ENCODE measurements at regions not wholly inside any gene's neighbourhood (a gene's known extent, or its start where the extent isn't known, plus 50 kb on each side); places are given as distances from the start of the nearest gene placed in this dataset.

- CTCF ChIA-PET: no interaction called here
- no peak overlapping the region for H3K4me3 Mint-ChIP-seq
- no peaks in the 10 kb centered on the region for H3K9me3 Mint-ChIP-seq
- no peak for DNase-seq
- H3K27ac Mint-ChIP-seq: no peak overlapping the region
- H3K27me3 Mint-ChIP-seq: no peaks in the 10 kb centered on the region
- no peaks in the 10 kb centered on the region for H3K36me3 Mint-ChIP-seq
- peaks cover 5% of the 10 kb centered on the region for H3K4me1 Mint-ChIP-seq
Observed at GRCh38 chr2:221314786-221315185, 257.3 kb downstream of the EPHA4 start.

GRCh38 chr2:221318376-221319130 is 253.6 kb downstream of the EPHA4 start:
- no peak for DNase-seq
- CTCF ChIA-PET: no interaction called here
- Mint-ChIP-seq H3K9me3 (no peaks in the 10 kb centered on the region), H3K4me3 (no peak overlapping the region), H3K36me3 (no peaks in the 10 kb centered on the region), H3K27me3 (no peaks in the 10 kb centered on the region), H3K27ac (no peak overlapping the region), H3K4me1 (no peaks in the 10 kb centered on the region)

- H3K36me3 Mint-ChIP-seq: no peaks in the 10 kb centered on the region
- H3K4me1 Mint-ChIP-seq: no peaks in the 10 kb centered on the region
- CTCF ChIA-PET: no interaction called here
- no peaks in the 10 kb centered on the region for H3K27me3 Mint-ChIP-seq
- no peak overlapping the region for H3K4me3 Mint-ChIP-seq
- no peak for DNase-seq
- H3K27ac Mint-ChIP-seq: no peak overlapping the region
- no peaks in the 10 kb centered on the region for H3K9me3 Mint-ChIP-seq
Observed at GRCh38 chr2:221322741-221323140, 249.4 kb downstream of the EPHA4 start.

- Mint-ChIP-seq H3K36me3 (no peaks in the 10 kb centered on the region), H3K27me3 (no peaks in the 10 kb centered on the region), H3K4me1 (no peaks in the 10 kb centered on the region), H3K4me3 (no peak overlapping the region), H3K27ac (no peak overlapping the region), H3K9me3 (no peaks in the 10 kb centered on the region)
- CTCF ChIA-PET: no interaction called here
- no peak for DNase-seq
Observed at GRCh38 chr2:221323513-221323912, 248.6 kb downstream of the EPHA4 start.

GRCh38 chr2:221330436-221330835 is 241.7 kb downstream of the EPHA4 start:
- H3K4me1 Mint-ChIP-seq: no peaks in the 10 kb centered on the region
- CTCF ChIA-PET: no interaction called here

GRCh38 chr2:221334481-221335218 is 237.5 kb downstream of the EPHA4 start:
- no peaks in the 10 kb centered on the region for H3K4me1 Mint-ChIP-seq
- CTCF ChIA-PET: no interaction called here
- H3K9me3 Mint-ChIP-seq: peaks cover 2% of the 10 kb centered on the region
- peaks cover 1% of the 10 kb centered on the region for H3K36me3 Mint-ChIP-seq
- no peak overlapping the region for H3K27ac Mint-ChIP-seq
- peaks cover 4% of the 10 kb centered on the region for H3K27me3 Mint-ChIP-seq
- no peak overlapping the region for H3K4me3 Mint-ChIP-seq
- DNase-seq: no peak

More at GRCh38 chr2:221330436-221330835, 241.7 kb downstream of the EPHA4 start:
- Mint-ChIP-seq H3K27ac (no peak overlapping the region), H3K9me3 (peaks cover 2% of the 10 kb centered on the region), H3K27me3 (no peaks in the 10 kb centered on the region), H3K4me3 (no peak overlapping the region), H3K36me3 (peaks cover 1% of the 10 kb centered on the region)
- no peak for DNase-seq

- CTCF ChIA-PET: no interaction called here
- Mint-ChIP-seq H3K36me3 (peaks cover 1% of the 10 kb centered on the region), H3K27ac (no peak overlapping the region), H3K27me3 (peaks cover 4% of the 10 kb centered on the region), H3K9me3 (peaks cover 2% of the 10 kb centered on the region), H3K4me1 (no peaks in the 10 kb centered on the region), H3K4me3 (no peak overlapping the region)
- DNase-seq: no peak
Observed at GRCh38 chr2:221335219-221335752, 236.8 kb downstream of the EPHA4 start.

GRCh38 chr2:221336967-221337366 is 235.1 kb downstream of the EPHA4 start:
- peaks cover 4% of the 10 kb centered on the region for H3K27me3 Mint-ChIP-seq
- CTCF ChIA-PET: interaction anchor here (0.6 kb wide), 1 partner anchor 10 kb away, joined by 3 read pairs; no protein-coding TSS in a partner anchor
- DNase-seq: no peak
- no peaks in the 10 kb centered on the region for H3K36me3 Mint-ChIP-seq
- no peak overlapping the region for H3K27ac Mint-ChIP-seq
- H3K4me3 Mint-ChIP-seq: no peak overlapping the region
- no peaks in the 10 kb centered on the region for H3K4me1 Mint-ChIP-seq
- H3K9me3 Mint-ChIP-seq: no peaks in the 10 kb centered on the region

- no peaks in the 10 kb centered on the region for H3K4me1 Mint-ChIP-seq
- no peak for DNase-seq
- no peak overlapping the region for H3K4me3 Mint-ChIP-seq
- no peaks in the 10 kb centered on the region for H3K9me3 Mint-ChIP-seq
- no peaks in the 10 kb centered on the region for H3K36me3 Mint-ChIP-seq
- H3K27ac Mint-ChIP-seq: no peak overlapping the region
- CTCF ChIA-PET: no interaction called here
- H3K27me3 Mint-ChIP-seq: peaks cover 4% of the 10 kb centered on the region
Observed at GRCh38 chr2:221337957-221338685, 234.0 kb downstream of the EPHA4 start.

- H3K4me1 Mint-ChIP-seq: no peaks in the 10 kb centered on the region
- no peaks in the 10 kb centered on the region for H3K36me3 Mint-ChIP-seq
- no peak overlapping the region for H3K27ac Mint-ChIP-seq
- H3K4me3 Mint-ChIP-seq: no peak overlapping the region
- H3K27me3 Mint-ChIP-seq: peaks cover 2% of the 10 kb centered on the region
- no peak for DNase-seq
- no peaks in the 10 kb centered on the region for H3K9me3 Mint-ChIP-seq
- CTCF ChIA-PET: no interaction called here
Observed at GRCh38 chr2:221342388-221342787, 229.7 kb downstream of the EPHA4 start.

GRCh38 chr2:221343524-221343923 is 228.6 kb downstream of the EPHA4 start:
- CTCF ChIA-PET: no interaction called here
- Mint-ChIP-seq H3K27ac (no peak overlapping the region), H3K36me3 (no peaks in the 10 kb centered on the region), H3K27me3 (no peaks in the 10 kb centered on the region), H3K4me1 (no peaks in the 10 kb centered on the region), H3K4me3 (no peak overlapping the region), H3K9me3 (no peaks in the 10 kb centered on the region)
- DNase-seq: no peak

GRCh38 chr2:221345516-221345915 is 226.6 kb downstream of the EPHA4 start:
- no peaks in the 10 kb centered on the region for H3K36me3 Mint-ChIP-seq
- CTCF ChIA-PET: no interaction called here

GRCh38 chr2:221346411-221346810 is 225.7 kb downstream of the EPHA4 start:
- no peak overlapping the region for H3K27ac Mint-ChIP-seq
- no peak overlapping the region for H3K4me3 Mint-ChIP-seq
- no peak for DNase-seq
- no peaks in the 10 kb centered on the region for H3K36me3 Mint-ChIP-seq
- H3K27me3 Mint-ChIP-seq: no peaks in the 10 kb centered on the region
- no peaks in the 10 kb centered on the region for H3K9me3 Mint-ChIP-seq
- CTCF ChIA-PET: no interaction called here
- H3K4me1 Mint-ChIP-seq: no peaks in the 10 kb centered on the region

More at GRCh38 chr2:221345516-221345915, 226.6 kb downstream of the EPHA4 start:
- no peak overlapping the region for H3K4me3 Mint-ChIP-seq
- H3K27me3 Mint-ChIP-seq: no peaks in the 10 kb centered on the region
- H3K27ac Mint-ChIP-seq: no peak overlapping the region
- no peaks in the 10 kb centered on the region for H3K9me3 Mint-ChIP-seq
- H3K4me1 Mint-ChIP-seq: no peaks in the 10 kb centered on the region
- DNase-seq: no peak

GRCh38 chr2:221347471-221347870 is 224.6 kb downstream of the EPHA4 start:
- Mint-ChIP-seq H3K27me3 (no peaks in the 10 kb centered on the region), H3K27ac (no peak overlapping the region), H3K9me3 (no peaks in the 10 kb centered on the region), H3K4me3 (no peak overlapping the region), H3K36me3 (no peaks in the 10 kb centered on the region), H3K4me1 (no peaks in the 10 kb centered on the region)
- no peak for DNase-seq
- CTCF ChIA-PET: interaction anchor here (0.6 to 0.9 kb wide), 2 partner anchors 11 to 130 kb away, joined by 3 read pairs; no protein-coding TSS in a partner anchor
